ENCODE measurements at regions not wholly inside any gene's neighbourhood (a gene's known extent, or its start where the extent isn't known, plus 50 kb on each side); places are given as distances from the start of the nearest gene placed in this dataset.

DNA sequence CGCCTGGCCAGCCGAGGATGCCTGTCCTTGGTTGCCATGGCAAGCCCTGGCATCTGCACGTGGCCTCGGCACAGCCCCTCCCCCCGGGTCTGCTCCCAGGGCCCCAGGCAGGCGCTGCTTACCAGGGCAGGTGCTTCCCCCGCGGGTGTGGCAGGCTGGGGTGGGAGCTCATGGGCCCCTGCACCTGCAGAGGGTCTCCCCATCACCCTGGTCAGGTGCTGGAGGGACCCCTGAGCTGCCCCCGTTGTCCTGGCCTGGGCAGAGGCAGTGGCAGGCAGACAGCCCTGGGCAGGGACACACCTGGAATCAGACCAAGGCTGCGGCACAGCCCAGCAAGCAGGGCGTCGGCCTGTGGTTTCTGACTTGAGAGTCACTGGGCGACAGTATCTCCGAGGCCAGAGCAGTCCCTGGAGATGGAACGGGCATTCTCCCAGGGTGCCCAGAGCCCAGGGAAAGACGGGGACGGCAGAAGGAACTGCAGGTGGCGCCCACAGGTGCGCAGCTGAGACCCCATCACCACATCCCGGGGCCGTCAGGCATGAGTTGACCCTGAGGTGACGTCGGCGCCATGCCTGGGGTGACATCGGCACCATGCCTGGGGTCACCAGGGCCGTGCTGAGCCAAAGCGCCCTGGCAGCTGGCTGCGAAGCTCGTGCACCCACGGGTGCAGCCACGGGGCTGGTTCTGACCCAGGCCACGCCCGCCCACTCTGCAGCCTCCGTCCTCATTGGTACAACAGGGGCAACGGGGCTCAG is 56.1 kb upstream of the FBRSL1 start:
- no peak overlapping the region for H3K27ac ChIP-seq (replicated peaks; ENCODE audit: low read length)
- WGBS, 2 donors (ENCODE audit: extremely low coverage in 2 of 2, insufficient read length in 2 of 2, insufficient replicate concordance in 1 of 2): no CpG with 5 or more reads among the region's 35 CpGs
- peak overlapping the region; percentile 42 for H2BK120ac ChIP-seq (ENCODE audit: low read depth, low read length)
- no peaks in the 10 kb centered on the region for H3K36me3 ChIP-seq (replicated peaks in 1 of 2; ENCODE audit: control insufficient read depth in 2 of 2, insufficient read depth in 2 of 2, low read length in 2 of 2)
- H3K9ac ChIP-seq (ENCODE audit: low read depth, low read length, poor library complexity): peak overlapping the region; percentile 89
- peak overlapping the region; percentile 92 for H3K18ac ChIP-seq (ENCODE audit: low read length)
- DNase-seq (ENCODE audit: low spot score): no peak
- no peak overlapping the region for H4K8ac ChIP-seq (ENCODE audit: low read depth, low read length)
- peak overlapping the region; percentile 85 for H2BK5ac ChIP-seq (ENCODE audit: low read length)
- H2BK15ac ChIP-seq (ENCODE audit: low read length): peak overlapping the region; percentile 93
- peak overlapping the region; percentile 98 for H4K91ac ChIP-seq (ENCODE audit: low read depth, low read length, poor library complexity)
- H2BK12ac ChIP-seq (ENCODE audit: low read length): peak overlapping the region; percentile 98
- H2AK5ac ChIP-seq (ENCODE audit: low read depth, low read length): peak overlapping the region; percentile 93
- H3K23ac ChIP-seq (ENCODE audit: low read depth, low read length, poor library complexity): peak overlapping the region; percentile 90
- peaks cover 3% of the 10 kb centered on the region for H3K79me1 ChIP-seq (ENCODE audit: low read depth, low read length)
- no peak overlapping the region for H3K4me2 ChIP-seq (ENCODE audit: insufficient read depth, low read length, poor library complexity, severe bottlenecking)
- H2AFZ ChIP-seq (ENCODE audit: low read length): no peak overlapping the region
- H3K4me3 ChIP-seq (ENCODE audit: low read length in 2 of 2): no peak overlapping the region
- H3K27me3 ChIP-seq (ENCODE audit: control insufficient read depth in 3 of 3, insufficient read depth in 3 of 3, low read depth in 1 of 3, low read length in 3 of 3): peaks cover 0 to 86% (median 0%) of the 10 kb centered on the region in 3 experiments
- H3K4ac ChIP-seq (ENCODE audit: low read length): peak overlapping the region; percentile 17
- H3K14ac ChIP-seq (ENCODE audit: low read length): peak overlapping the region; percentile 99
- peaks cover 4 to 44% of the 10 kb centered on the region in 2 donors for H3K4me1 ChIP-seq (ENCODE audit: control insufficient read depth in 2 of 2, insufficient read depth in 1 of 2, low read depth in 1 of 2, low read length in 2 of 2)
- peaks cover 8 to 10% of the 10 kb centered on the region in 2 donors for H3K9me3 ChIP-seq (replicated peaks in 1 of 2; ENCODE audit: control insufficient read depth in 2 of 2, insufficient read depth in 1 of 2, low read depth in 1 of 2, low read length in 2 of 2)

DNA sequence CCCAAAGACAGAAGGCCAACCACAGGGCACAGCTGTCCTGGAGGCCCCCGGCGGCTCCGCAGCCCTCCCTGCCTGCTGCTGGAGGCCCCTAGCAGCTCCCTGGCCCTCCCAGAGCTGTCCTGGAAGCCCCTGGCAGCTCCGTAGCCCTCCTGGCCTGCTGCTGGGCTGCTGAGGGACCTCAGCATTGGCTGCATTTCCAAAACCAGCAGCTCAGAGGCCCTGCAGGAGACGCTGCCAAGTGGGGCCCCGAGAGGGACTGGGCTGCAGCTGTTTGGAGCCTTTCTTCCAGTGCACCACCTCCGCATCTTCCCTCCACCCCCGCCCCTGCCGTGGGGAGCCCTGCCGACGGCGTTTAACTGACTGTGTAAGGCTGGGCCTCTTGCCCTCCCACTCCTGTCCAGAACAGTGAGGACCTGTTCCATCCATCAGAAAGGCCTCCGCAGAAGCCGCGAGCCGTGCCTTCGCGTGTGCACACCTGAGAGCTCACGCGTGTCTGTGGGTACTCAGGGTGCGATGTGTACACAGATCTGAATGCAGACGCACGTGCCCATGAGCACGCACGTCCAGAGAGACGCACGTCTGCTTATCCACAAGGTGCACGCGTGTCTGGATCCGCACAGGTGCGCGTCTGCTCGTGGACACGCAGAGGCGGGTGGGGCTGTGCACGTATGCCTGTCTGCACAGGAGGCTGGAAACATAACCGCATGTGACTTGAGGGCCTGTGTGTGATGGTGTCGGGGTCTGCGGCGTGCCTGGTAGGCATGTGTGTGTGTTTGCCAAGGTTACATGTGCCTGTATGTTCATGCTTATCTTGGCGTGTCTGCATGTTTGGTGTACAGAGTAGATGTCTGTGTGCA is 57.0 kb upstream of the FBRSL1 start:
- H3K79me1 ChIP-seq (ENCODE audit: low read depth, low read length): peaks cover 3% of the 10 kb centered on the region
- peaks cover 0 to 90% (median 0%) of the 10 kb centered on the region in 3 experiments for H3K27me3 ChIP-seq (ENCODE audit: control insufficient read depth in 3 of 3, insufficient read depth in 3 of 3, low read depth in 1 of 3, low read length in 3 of 3)
- peaks cover 6 to 10% of the 10 kb centered on the region in 2 donors for H3K9me3 ChIP-seq (replicated peaks in 1 of 2; ENCODE audit: control insufficient read depth in 2 of 2, insufficient read depth in 1 of 2, low read depth in 1 of 2, low read length in 2 of 2)
- H4K8ac ChIP-seq (ENCODE audit: low read depth, low read length): peak overlapping the region; percentile 97
- DNase-seq (ENCODE audit: low spot score): no peak
- peak overlapping the region; percentile 5 for H2BK120ac ChIP-seq (ENCODE audit: low read depth, low read length)
- peak overlapping the region; percentile 99 for H3K14ac ChIP-seq (ENCODE audit: low read length)
- no peak overlapping the region for H3K27ac ChIP-seq (replicated peaks; ENCODE audit: low read length)
- peak overlapping the region; percentile 17 for H3K4ac ChIP-seq (ENCODE audit: low read length)
- H3K4me2 ChIP-seq (ENCODE audit: insufficient read depth, low read length, poor library complexity, severe bottlenecking): no peak overlapping the region
- no peak overlapping the region for H2AFZ ChIP-seq (ENCODE audit: low read length)
- peak overlapping the region; percentile 85 for H2BK5ac ChIP-seq (ENCODE audit: low read length)
- peak overlapping the region; percentile 93 for H2AK5ac ChIP-seq (ENCODE audit: low read depth, low read length)
- peak overlapping the region; percentile 93 for H2BK15ac ChIP-seq (ENCODE audit: low read length)
- peak overlapping the region; percentile 98 for H4K91ac ChIP-seq (ENCODE audit: low read depth, low read length, poor library complexity)
- no CpG with 5 or more reads among the region's 41 CpGs for WGBS, 2 donors (ENCODE audit: extremely low coverage in 2 of 2, insufficient read length in 2 of 2, insufficient replicate concordance in 1 of 2)
- no peaks in the 10 kb centered on the region for H3K36me3 ChIP-seq (replicated peaks in 1 of 2; ENCODE audit: control insufficient read depth in 2 of 2, insufficient read depth in 2 of 2, low read length in 2 of 2)
- peak overlapping the region; percentile 90 for H3K23ac ChIP-seq (ENCODE audit: low read depth, low read length, poor library complexity)
- peak overlapping the region; percentile 98 for H2BK12ac ChIP-seq (ENCODE audit: low read length)
- H3K9ac ChIP-seq (ENCODE audit: low read depth, low read length, poor library complexity): peak overlapping the region; percentile 89
- peak overlapping the region; percentile 82 for H3K18ac ChIP-seq (ENCODE audit: low read length)
- H3K4me1 ChIP-seq (ENCODE audit: control insufficient read depth in 2 of 2, insufficient read depth in 1 of 2, low read depth in 1 of 2, low read length in 2 of 2): peaks cover 7 to 48% of the 10 kb centered on the region in 2 donors
- H3K4me3 ChIP-seq (ENCODE audit: low read length in 2 of 2): peak overlapping the region in 1 of 2 donors; percentile 36

DNA sequence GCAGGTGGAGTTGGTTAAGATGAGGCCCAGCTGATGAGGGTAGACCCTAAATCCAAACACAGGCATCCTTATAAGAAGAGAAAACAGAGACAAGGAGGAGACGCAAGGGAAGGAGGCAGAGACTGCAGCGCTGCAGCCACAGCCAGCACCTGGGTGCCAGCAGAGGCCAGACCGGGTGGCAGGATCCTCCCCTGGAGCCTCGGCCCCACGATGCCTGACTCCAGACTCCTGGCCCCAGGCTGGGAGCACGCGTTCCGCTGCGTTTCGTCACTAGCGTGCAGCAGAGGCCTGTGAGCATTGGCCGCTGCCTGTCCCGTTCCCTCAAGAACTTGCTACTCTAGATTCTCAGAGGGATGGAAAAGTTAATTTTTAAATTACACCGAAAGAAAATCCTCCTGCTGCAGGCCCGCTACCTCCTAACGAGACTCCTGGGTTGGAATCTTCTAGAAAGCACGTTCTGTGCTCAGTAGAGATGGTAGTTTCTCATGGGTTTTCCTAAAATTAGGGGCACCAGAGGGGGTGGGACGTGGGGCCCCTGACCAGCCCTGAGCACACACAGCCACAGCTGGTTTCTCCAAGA is 57.7 kb upstream of the FBRSL1 start:
- H3K27ac ChIP-seq (replicated peaks; ENCODE audit: low read length): no peak overlapping the region
- no peak overlapping the region for H4K91ac ChIP-seq (ENCODE audit: low read depth, low read length, poor library complexity)
- H3K36me3 ChIP-seq (replicated peaks in 1 of 2; ENCODE audit: control insufficient read depth in 2 of 2, insufficient read depth in 2 of 2, low read length in 2 of 2): no peaks in the 10 kb centered on the region
- H4K8ac ChIP-seq (ENCODE audit: low read depth, low read length): peak overlapping the region; percentile 76
- H3K4me1 ChIP-seq (ENCODE audit: control insufficient read depth in 2 of 2, insufficient read depth in 1 of 2, low read depth in 1 of 2, low read length in 2 of 2): peaks cover 7 to 48% of the 10 kb centered on the region in 2 donors
- H3K9ac ChIP-seq (ENCODE audit: low read depth, low read length, poor library complexity): no peak overlapping the region
- H3K4ac ChIP-seq (ENCODE audit: low read length): no peak overlapping the region
- no peak for DNase-seq (ENCODE audit: low spot score)
- no peak overlapping the region for H2BK5ac ChIP-seq (ENCODE audit: low read length)
- peak overlapping the region; percentile 16 for H2BK120ac ChIP-seq (ENCODE audit: low read depth, low read length)
- H3K4me3 ChIP-seq (ENCODE audit: low read length in 2 of 2): no peak overlapping the region
- H2AFZ ChIP-seq (ENCODE audit: low read length): no peak overlapping the region
- H3K18ac ChIP-seq (ENCODE audit: low read length): peak overlapping the region; percentile 94
- H3K27me3 ChIP-seq (ENCODE audit: control insufficient read depth in 3 of 3, insufficient read depth in 3 of 3, low read depth in 1 of 3, low read length in 3 of 3): peaks cover 0 to 90% (median 0%) of the 10 kb centered on the region in 3 experiments
- peak overlapping the region; percentile 99 for H2BK12ac ChIP-seq (ENCODE audit: low read length)
- peaks cover 6 to 10% of the 10 kb centered on the region in 2 donors for H3K9me3 ChIP-seq (replicated peaks in 1 of 2; ENCODE audit: control insufficient read depth in 2 of 2, insufficient read depth in 1 of 2, low read depth in 1 of 2, low read length in 2 of 2)
- peak overlapping the region; percentile 91 for H3K14ac ChIP-seq (ENCODE audit: low read length)
- peaks cover 3% of the 10 kb centered on the region for H3K79me1 ChIP-seq (ENCODE audit: low read depth, low read length)
- H3K4me2 ChIP-seq (ENCODE audit: insufficient read depth, low read length, poor library complexity, severe bottlenecking): no peak overlapping the region
- H3K23ac ChIP-seq (ENCODE audit: low read depth, low read length, poor library complexity): peak overlapping the region; percentile 56
- no CpG with 5 or more reads among the region's 18 CpGs for WGBS, 2 donors (ENCODE audit: extremely low coverage in 2 of 2, insufficient read length in 2 of 2, insufficient replicate concordance in 1 of 2)
- peak overlapping the region; percentile 93 for H2AK5ac ChIP-seq (ENCODE audit: low read depth, low read length)
- H2BK15ac ChIP-seq (ENCODE audit: low read length): peak overlapping the region; percentile 97

All from neuronal stem cell (in vitro differentiated cells).